GM21528 (cell line): ENCODE measurements at regions not wholly inside any gene's neighbourhood (a gene's known extent, or its start where the extent isn't known, plus 50 kb on each side); places are given as distances from the start of the nearest gene placed in this dataset.
"Not testable (repeated sequence)": the region's sequence is repeated elsewhere in the genome, so short reads cannot be mapped to it uniquely, and the experiment has no call there.

Experiments
- ATAC-seq: cut with Tn5 transposase; IDR thresholded peaks from one replicate; pipeline ENCODE4 v1.9.1; 2021; ENCODE audit warnings: mild to moderate bottlenecking, moderate library complexity; ENCODE audit not compliant: unreplicated experiment, low FRiP score

- no peak for ATAC-seq
Observed at GRCh38 chr4:4670869-4671268, 129.0 kb upstream of the STX18 start.

- ATAC-seq, result no peak
Observed at GRCh38 chr4:4668355-4669210, 126.7 kb upstream of the STX18 start.

GRCh38 chr4:4667622-4668081 lies 125.8 kb upstream of the STX18 start:
- no peak for ATAC-seq

- no peak for ATAC-seq
Observed at GRCh38 chr4:4666693-4667621, 125.1 kb upstream of the STX18 start.

GRCh38 chr4:4666187-4666586 lies 124.3 kb upstream of the STX18 start:
- ATAC-seq, result no peak

- ATAC-seq, result no peak
Observed at GRCh38 chr4:4664234-4664633, 122.4 kb upstream of the STX18 start.

GRCh38 chr4:4663028-4663427 lies 121.2 kb upstream of the STX18 start:
- ATAC-seq, result no peak

GRCh38 chr4:4662230-4662629 lies 120.4 kb upstream of the STX18 start:
- no peak for ATAC-seq

GRCh38 chr4:4659871-4660651 lies 118.2 kb upstream of the STX18 start:
- no peak for ATAC-seq

- no peak for ATAC-seq
Observed at GRCh38 chr4:4658052-4658451, 116.2 kb upstream of the STX18 start.

- ATAC-seq, result no peak
Observed at GRCh38 chr4:4656977-4657376, 115.1 kb upstream of the STX18 start.

- no peak for ATAC-seq
Observed at GRCh38 chr4:4655901-4656300, 114.1 kb upstream of the STX18 start.

GRCh38 chr4:4655011-4655410 lies 113.2 kb upstream of the STX18 start:
- ATAC-seq, result no peak

GRCh38 chr4:4651811-4652755 lies 110.2 kb upstream of the STX18 start:
- no peak for ATAC-seq

GRCh38 chr4:4647041-4647440 lies 105.2 kb upstream of the STX18 start:
- ATAC-seq, result no peak

GRCh38 chr4:4645743-4646142 lies 103.9 kb upstream of the STX18 start:
- no peak for ATAC-seq

GRCh38 chr4:4644277-4644676 lies 102.4 kb upstream of the STX18 start:
- ATAC-seq, result not testable (repeated sequence)

GRCh38 chr4:4643743-4644142 lies 101.9 kb upstream of the STX18 start:
- ATAC-seq, result not testable (repeated sequence)

GRCh38 chr4:4643306-4643705 lies 101.5 kb upstream of the STX18 start:
- no peak for ATAC-seq
